ENCODE measurements at regions not wholly inside any gene's neighbourhood (a gene's known extent, or its start where the extent isn't known, plus 50 kb on each side); places are given as distances from the start of the nearest gene placed in this dataset.
"Not testable (repeated sequence)": the region's sequence is repeated elsewhere in the genome, so short reads cannot be mapped to it uniquely, and the experiment has no call there.

- 78 to 85% methylated on average over 7 of the region's 7 CpGs for WGBS, 2 donors
- intact Hi-C loops (cut with DNase I) = no loop called here
- DNase-seq (no peak), FAIRE-seq (no peak), ATAC-seq (no peak)
- peaks cover 0 to 8% (median 2%) of the 10 kb centered on the region in 4 donors for H3K27me3 ChIP-seq
- no peaks in the 10 kb centered on the region for H3K9me3 ChIP-seq
- TF ChIP-seq CTCF (IDR thresholded peaks at IDR 0.05) = no peak
- no peak overlapping the region for H3K4me3 ChIP-seq
- H3K36me3 ChIP-seq = no peaks in the 10 kb centered on the region
- H3K27ac ChIP-seq = no peak overlapping the region
- no peaks in the 10 kb centered on the region for H3K4me1 ChIP-seq
Observed at GRCh38 chr21:32966120-32966519, 59.6 kb upstream of the OLIG2 start.

- WGBS, 2 donors = 53 to 55% methylated on average over 8 of the region's 8 CpGs
- H3K4me1 ChIP-seq; H3K9me3 ChIP-seq; H3K4me3 ChIP-seq; H3K27ac ChIP-seq; H3K27me3 ChIP-seq; H3K36me3 ChIP-seq; intact Hi-C loops (cut with DNase I); FAIRE-seq; ATAC-seq; DNase-seq: not testable (repeated sequence)
Observed at GRCh38 chr21:32968103-32968502, 57.6 kb upstream of the OLIG2 start.

GRCh38 chr21:32974653-32975052 is 51.1 kb upstream of the OLIG2 start:
- intact Hi-C loops (cut with DNase I) = no loop called here
- TF ChIP-seq CTCF (IDR thresholded peaks at IDR 0.05) = no peak

GRCh38 chr21:32975811-32976431 is 49.8 kb upstream of the OLIG2 start:
- Histone ChIP-seq H3K4me3 (no peak overlapping the region), H3K36me3 (no peaks in the 10 kb centered on the region), H3K27ac (no peak overlapping the region), H3K4me1 (no peaks in the 10 kb centered on the region), H3K27me3 (peaks cover 0 to 5% (median 0%) of the 10 kb centered on the region in 4 donors), H3K9me3 (no peaks in the 10 kb centered on the region)
- DNase-seq (no peak), FAIRE-seq (no peak), ATAC-seq (no peak)
- no peak for TF ChIP-seq CTCF (IDR thresholded peaks at IDR 0.05)
- intact Hi-C loops (cut with DNase I) = no loop called here
- WGBS, 2 donors = 64 to 72% methylated on average over 8 of the region's 8 CpGs

More at GRCh38 chr21:32974653-32975052, 51.1 kb upstream of the OLIG2 start:
- H3K9me3 ChIP-seq = no peaks in the 10 kb centered on the region
- H3K4me1 ChIP-seq = no peaks in the 10 kb centered on the region
- H3K27ac ChIP-seq = no peak overlapping the region
- DNase-seq (no peak), ATAC-seq (no peak), FAIRE-seq (no peak)
- H3K4me3 ChIP-seq = no peak overlapping the region
- no peaks in the 10 kb centered on the region for H3K36me3 ChIP-seq
- H3K27me3 ChIP-seq = peaks cover 0 to 5% (median 0%) of the 10 kb centered on the region in 4 donors
- WGBS, 2 donors = 52 to 56% methylated on average over 2 of the region's 2 CpGs
